Hematopoietic multipotent progenitor cell (in vitro differentiated cells): ENCODE measurements at regions not wholly inside any gene's neighbourhood (a gene's known extent, or its start where the extent isn't known, plus 50 kb on each side); places are given as distances from the start of the nearest gene placed in this dataset.

ENCODE experiments used
- DNase-seq, 3 donors: peaks; one replicate each; pipeline ENCODE4 v3.0.0-alpha.2; 2011 to 2015; ENCODE audit warnings: low read depth in 2 of 3, low spot score in 2 of 3

DNA sequence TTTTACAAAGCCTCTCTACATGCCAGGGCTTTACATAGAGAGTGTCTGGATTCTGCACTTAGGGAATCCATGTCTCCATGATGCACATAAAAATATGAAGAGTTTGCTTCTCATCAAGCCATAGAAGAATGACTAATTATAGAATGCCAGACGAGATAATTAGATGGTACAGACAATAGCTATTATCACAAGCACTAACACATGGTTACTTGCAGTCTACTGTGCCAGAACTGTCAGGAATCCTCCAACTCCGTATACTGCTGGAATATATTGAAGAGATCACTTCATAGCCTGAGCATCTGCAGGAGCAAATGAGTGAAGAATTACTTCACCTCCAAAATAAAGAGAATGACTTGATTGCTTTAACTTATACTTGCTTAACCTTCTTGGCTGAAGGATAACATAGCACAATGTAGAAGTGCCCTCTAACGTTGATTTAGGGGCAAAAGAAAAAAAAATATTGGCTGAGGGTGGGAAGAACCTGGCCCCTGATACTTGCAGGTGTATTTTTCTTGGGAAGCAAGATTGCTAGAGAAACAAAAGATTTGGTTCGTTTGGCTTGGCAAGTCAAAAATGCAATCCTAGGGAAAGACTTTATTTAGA, 272.8 kb upstream of the FAR2 start:
- DNase-seq = no peak

DNA sequence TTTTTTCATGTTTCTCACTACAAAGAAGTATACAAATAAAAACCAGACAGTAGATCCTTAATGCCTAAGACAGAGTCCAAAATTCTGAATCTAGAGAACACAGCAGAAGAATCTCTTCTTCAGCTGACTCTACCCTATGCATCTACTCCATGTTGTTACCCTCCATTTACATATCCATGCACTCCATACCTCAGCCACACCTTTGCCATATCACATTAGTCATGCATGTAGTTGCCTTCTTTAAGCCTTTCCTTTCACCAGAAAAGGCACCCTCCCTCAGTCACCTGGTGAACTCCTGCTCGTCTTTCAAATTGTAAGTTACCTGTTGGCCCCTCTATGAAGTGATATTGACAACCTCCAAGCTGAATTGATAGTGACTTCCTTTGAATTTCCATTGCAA, 271.2 kb upstream of the FAR2 start:
- DNase-seq = no peak

- DNase-seq = no peak
Measured at GRCh38 chr12:28878629-28879028, 270.4 kb upstream of the FAR2 start.

GRCh38 chr12:28879379-28879778, 269.7 kb upstream of the FAR2 start:
- no peak for DNase-seq

DNA sequence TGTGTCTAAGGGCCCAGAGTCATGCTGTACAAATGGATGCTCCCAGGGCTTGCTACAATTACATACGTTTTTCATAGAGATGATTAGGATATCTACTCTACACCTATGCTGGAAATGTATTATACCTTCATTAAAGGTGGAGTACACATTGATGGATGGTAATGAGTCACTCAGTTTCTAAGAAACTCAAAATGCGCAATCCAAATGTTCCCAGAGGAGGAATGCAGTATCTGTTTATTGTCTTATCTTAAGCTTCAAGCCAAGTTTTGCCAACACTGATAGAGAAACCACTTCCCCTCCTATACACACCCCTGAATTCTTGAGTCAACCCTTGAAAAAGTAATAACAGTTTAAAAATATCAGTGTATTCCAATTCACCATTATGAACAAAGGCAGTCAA, 266.6 kb upstream of the FAR2 start:
- peak in 2 of 3 donors; percentile 16 to 29 for DNase-seq

GRCh38 chr12:28883406-28883997, 265.6 kb upstream of the FAR2 start:
- DNase-seq = no peak

DNA sequence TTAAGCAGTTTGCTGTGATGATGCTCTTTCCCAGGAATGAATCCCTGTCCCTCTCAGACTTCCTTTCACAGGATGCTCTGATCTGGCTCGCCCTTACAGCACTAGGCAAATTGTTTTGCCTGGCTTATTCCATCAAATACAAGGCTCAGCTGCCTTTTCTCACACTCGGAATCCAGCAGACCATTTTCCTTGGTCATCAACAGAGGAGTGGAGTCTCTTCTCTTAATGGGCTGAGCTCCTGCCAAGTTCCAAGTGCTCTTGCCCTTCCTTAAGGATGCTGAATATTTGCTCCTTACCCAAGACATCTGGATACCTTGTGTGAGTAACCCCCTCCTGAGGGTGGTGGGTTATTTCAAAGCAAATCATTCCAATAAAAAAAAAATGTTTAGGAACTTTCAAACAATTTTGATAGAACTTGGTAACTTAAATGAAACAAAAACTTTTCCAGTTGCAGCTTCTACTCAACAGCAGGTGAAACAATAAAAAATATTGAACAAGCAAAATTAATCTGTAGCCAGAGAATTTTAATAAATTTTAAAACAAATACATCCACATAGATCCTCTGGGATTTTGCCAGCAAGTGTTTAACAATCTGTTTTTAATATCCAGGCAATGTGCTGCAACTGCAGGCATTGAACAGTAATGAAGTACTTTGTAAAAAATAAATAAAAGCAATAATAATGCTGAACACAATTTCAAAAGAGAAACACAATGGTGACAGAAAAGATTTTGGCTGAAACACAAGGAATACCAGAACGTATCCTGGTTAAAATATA, 264.0 kb upstream of the FAR2 start:
- DNase-seq = no peak

DNA sequence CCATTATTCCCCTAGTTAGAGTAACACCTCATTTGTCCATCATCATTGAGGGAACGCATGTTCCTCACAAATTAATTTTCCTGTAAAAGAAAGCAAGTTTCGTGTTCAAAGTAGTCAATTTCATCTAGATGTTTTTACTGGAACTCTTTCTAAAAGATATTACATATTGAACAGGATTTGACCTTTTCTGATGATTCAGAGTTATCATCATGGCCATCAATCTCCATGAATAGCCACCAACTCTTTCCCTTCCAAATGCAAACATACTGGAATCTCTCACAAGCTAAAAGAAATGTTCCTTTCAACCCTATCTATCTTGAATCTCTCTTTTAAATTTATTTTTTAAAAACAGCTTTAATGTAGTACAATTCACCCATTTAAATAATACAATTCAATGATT, 263.1 kb upstream of the FAR2 start:
- no peak for DNase-seq

GRCh38 chr12:28887461-28887990, 261.6 kb upstream of the FAR2 start:
- no peak for DNase-seq

GRCh38 chr12:28890664-28891063, 258.4 kb upstream of the FAR2 start:
- DNase-seq = no peak

DNA sequence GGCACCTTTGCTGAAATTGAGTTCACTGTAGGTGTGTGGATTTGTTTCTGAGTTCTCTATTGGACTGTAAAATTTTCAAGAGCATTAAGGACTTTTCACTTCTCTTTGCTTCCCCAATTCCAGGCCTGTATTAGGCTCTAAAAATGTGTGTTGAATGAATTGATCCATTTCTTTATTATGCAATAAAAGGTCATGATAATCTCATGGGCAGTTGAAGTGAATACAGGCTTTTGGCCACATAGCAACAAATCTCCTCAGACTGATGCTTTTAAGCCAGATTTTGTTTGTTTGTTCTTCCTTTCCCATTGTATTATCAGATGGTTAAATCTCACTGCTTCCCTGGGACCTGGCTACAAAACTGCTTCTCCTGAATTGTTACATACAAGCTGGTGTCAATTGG, 258.0 kb upstream of the FAR2 start:
- DNase-seq = no peak

GRCh38 chr12:28893365-28893764, 255.7 kb upstream of the FAR2 start:
- no peak for DNase-seq

GRCh38 chr12:28893856-28894255, 255.2 kb upstream of the FAR2 start:
- DNase-seq = no peak

- DNase-seq = no peak
Measured at GRCh38 chr12:28896421-28896820, 252.7 kb upstream of the FAR2 start.

- DNase-seq = no peak
Measured at GRCh38 chr12:28898038-28898437, 251.0 kb upstream of the FAR2 start.

DNA sequence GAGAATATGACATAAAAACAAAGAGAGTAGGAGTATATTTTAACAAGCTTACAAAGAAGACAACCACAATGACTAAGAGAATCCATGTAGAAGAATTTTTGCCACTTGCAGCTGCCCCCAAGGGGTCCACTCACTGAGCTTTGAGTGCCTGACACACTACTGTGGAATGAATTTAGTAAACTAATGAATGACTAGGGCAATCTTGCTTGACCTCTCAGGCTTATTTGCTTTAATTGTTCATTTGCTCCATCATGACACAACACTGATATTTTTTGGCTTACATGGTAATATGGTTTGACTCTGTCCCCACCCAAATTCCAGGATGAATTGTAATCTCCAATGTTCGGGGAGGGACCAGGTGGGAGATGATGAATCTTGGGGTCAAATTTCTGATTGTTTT, 249.1 kb upstream of the FAR2 start:
- no peak for DNase-seq

DNA sequence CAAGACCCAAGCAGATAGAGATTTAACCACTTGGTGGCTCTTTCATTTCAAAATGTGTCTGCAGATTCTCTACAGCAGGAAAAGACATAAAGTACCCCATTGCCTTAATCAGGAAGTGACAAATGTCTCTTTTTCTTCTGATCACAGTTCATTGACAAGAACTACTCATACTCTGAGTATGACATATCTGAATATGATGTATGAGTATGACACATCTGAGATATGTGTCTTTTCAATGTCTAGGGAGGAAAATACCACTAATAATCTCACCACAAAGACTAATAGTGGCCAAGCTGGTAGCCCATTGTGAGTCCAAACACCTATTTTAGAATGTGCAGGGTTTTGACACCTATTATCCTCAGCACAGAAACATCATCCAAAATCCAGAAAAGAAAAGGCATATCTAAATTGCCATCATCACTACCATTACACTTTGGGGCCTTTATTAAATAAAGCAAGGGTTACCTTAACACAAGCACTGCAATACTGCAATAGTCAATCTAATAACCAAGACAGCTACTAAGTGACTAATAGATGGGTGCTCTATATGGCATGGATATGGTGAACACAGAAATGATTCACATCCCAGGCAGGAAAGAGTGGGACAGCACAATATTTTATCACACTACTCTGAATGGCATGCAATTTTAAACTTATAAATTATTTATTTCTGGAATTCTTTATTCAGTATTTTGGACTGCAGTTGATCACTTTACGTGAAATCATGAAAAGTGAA, 243.7 kb upstream of the FAR2 start:
- DNase-seq = no peak

DNA sequence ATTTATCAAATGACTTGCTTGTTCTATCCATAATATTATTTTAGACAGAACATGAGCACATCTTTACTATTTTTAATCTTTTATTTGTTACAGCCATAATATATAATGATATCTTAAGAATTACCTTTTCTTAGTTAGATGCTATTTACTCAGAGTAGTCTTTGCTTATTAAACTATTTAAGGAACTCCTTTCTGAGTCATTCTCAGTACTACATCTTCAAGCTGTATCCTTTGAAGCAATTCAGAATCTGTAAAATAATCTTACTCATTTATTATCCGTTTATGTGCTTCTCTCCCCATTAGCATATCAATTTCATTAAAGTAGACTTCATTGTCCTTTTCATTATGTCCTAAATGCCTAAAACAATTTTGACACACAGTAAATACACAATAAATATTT, 240.4 kb upstream of the FAR2 start:
- no peak for DNase-seq

DNA sequence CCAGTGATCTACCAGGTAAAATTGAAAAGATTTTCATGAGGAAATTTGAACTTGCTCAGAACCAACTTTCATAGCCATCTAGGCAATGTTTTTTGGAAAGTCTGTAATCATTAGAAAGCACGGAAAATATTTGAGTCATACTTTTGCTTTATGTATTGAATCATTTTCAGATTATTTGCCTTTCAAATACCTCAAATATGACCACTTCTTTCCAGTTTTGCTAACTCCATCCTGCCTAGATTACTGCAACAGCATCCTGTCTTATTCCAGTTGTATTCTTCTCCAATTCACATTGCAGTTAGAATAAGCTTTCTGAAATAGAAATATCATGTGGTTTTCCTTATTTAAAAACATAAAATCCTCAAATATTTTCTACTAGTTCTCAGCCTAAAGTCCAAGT, 239.8 kb upstream of the FAR2 start:
- no peak for DNase-seq

- no peak for DNase-seq
Measured at GRCh38 chr12:28925719-28926376, 223.2 kb upstream of the FAR2 start.

GRCh38 chr12:28930704-28931103, 218.4 kb upstream of the FAR2 start:
- DNase-seq = no peak
